GM19238 (cell line): ENCODE measurements at regions not wholly inside any gene's neighbourhood (a gene's known extent, or its start where the extent isn't known, plus 50 kb on each side); places are given as distances from the start of the nearest gene placed in this dataset.
"Not testable (repeated sequence)": the region's sequence is repeated elsewhere in the genome, so short reads cannot be mapped to it uniquely, and the experiment has no call there.

Experiments used
- DNase-seq: peaks from one replicate; pipeline ENCODE4 v3.0.0; 2011; ENCODE audit warnings: low spot score; ENCODE audit not compliant: insufficient read length

GRCh38 chr11:70885281-70886231, 366.8 kb downstream of the SHANK2 start:
- no peak for DNase-seq

GRCh38 chr11:70886256-70886655, 366.1 kb downstream of the SHANK2 start:
- no peak for DNase-seq

GRCh38 chr11:70886676-70887541, 365.5 kb downstream of the SHANK2 start:
- DNase-seq: no peak

- no peak for DNase-seq
Observed at GRCh38 chr11:70887542-70887827, 364.9 kb downstream of the SHANK2 start.

GRCh38 chr11:70888061-70888460, 364.3 kb downstream of the SHANK2 start:
- DNase-seq: no peak

- DNase-seq: no peak
Observed at GRCh38 chr11:70889411-70889810, 363.0 kb downstream of the SHANK2 start.

GRCh38 chr11:70891844-70892380, 360.5 kb downstream of the SHANK2 start:
- DNase-seq: no peak

- no peak for DNase-seq
Observed at GRCh38 chr11:70892889-70893288, 359.5 kb downstream of the SHANK2 start.

- DNase-seq: no peak
Observed at GRCh38 chr11:70894566-70895365, 357.6 kb downstream of the SHANK2 start.

GRCh38 chr11:70895366-70895670, 357.1 kb downstream of the SHANK2 start:
- no peak for DNase-seq

- no peak for DNase-seq
Observed at GRCh38 chr11:70897429-70897828, 354.9 kb downstream of the SHANK2 start.

- no peak for DNase-seq
Observed at GRCh38 chr11:70899616-70900015, 352.8 kb downstream of the SHANK2 start.

- DNase-seq: no peak
Observed at GRCh38 chr11:70900540-70900939, 351.8 kb downstream of the SHANK2 start.

- DNase-seq: no peak
Observed at GRCh38 chr11:70901951-70902521, 350.3 kb downstream of the SHANK2 start.

GRCh38 chr11:70903229-70903628, 349.1 kb downstream of the SHANK2 start:
- DNase-seq: not testable (repeated sequence)

- DNase-seq: no peak
Observed at GRCh38 chr11:70906101-70906500, 346.3 kb downstream of the SHANK2 start.

- DNase-seq: no peak
Observed at GRCh38 chr11:70908223-70908622, 344.2 kb downstream of the SHANK2 start.

- DNase-seq: no peak
Observed at GRCh38 chr11:70910835-70911234, 341.5 kb downstream of the SHANK2 start.

- DNase-seq: no peak
Observed at GRCh38 chr11:70912226-70912840, 340.0 kb downstream of the SHANK2 start.

GRCh38 chr11:70913715-70914231, 338.6 kb downstream of the SHANK2 start:
- no peak for DNase-seq
